LNCAP (cell line): ENCODE measurements at regions not wholly inside any gene's neighbourhood (a gene's known extent, or its start where the extent isn't known, plus 50 kb on each side); places are given as distances from the start of the nearest gene placed in this dataset.

Experiments used
- TF ChIP-seq, protein P1 (sequence below): fragments of 450-650 bp; IDR thresholded peaks from 2 replicates; pipeline ENCODE4 v1.5.1; 2017; ENCODE audit warnings: mild to moderate bottlenecking

DNA sequence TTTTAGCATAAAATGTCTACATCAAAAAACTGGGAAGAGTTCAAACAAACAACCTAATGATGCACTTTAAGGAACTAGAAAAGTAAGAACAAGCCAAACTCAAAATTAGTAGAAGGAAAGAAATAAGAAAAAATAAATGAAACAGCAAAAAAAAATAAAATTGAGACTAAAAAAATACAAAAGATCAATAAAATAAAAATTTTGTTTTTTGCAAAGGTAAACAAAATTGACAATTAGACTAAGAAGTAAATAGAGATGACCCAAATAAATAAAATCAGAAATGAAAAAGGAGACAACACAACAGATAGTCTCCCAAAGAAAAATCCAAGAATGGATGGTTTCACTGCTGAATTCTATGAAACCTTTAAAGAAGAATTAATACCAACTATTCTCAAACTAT is 89.6 kb upstream of the MME start:
- TF ChIP-seq, protein P1, sequence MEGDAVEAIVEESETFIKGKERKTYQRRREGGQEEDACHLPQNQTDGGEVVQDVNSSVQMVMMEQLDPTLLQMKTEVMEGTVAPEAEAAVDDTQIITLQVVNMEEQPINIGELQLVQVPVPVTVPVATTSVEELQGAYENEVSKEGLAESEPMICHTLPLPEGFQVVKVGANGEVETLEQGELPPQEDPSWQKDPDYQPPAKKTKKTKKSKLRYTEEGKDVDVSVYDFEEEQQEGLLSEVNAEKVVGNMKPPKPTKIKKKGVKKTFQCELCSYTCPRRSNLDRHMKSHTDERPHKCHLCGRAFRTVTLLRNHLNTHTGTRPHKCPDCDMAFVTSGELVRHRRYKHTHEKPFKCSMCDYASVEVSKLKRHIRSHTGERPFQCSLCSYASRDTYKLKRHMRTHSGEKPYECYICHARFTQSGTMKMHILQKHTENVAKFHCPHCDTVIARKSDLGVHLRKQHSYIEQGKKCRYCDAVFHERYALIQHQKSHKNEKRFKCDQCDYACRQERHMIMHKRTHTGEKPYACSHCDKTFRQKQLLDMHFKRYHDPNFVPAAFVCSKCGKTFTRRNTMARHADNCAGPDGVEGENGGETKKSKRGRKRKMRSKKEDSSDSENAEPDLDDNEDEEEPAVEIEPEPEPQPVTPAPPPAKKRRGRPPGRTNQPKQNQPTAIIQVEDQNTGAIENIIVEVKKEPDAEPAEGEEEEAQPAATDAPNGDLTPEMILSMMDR: no peak

DNA sequence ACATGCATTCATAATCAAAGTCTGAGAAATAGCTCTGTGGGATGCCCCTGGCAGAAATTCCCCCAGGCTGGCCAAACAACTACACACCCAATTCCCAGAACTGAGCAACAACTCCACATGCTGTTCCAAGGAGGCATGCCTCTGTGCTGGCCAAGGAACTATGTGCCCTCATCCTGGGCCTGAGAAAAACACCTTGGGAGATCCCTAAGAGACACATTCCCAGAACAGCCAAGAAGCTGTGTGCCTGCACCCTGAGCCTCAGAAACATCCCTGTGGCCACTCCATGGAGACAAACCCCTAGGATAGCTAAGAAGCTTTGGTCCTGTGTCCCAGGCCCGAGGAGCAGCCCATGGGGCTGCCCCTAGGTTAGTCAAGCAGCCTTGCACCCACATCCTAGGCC is 92.3 kb upstream of the MME start:
- TF ChIP-seq, protein P1: no peak

DNA sequence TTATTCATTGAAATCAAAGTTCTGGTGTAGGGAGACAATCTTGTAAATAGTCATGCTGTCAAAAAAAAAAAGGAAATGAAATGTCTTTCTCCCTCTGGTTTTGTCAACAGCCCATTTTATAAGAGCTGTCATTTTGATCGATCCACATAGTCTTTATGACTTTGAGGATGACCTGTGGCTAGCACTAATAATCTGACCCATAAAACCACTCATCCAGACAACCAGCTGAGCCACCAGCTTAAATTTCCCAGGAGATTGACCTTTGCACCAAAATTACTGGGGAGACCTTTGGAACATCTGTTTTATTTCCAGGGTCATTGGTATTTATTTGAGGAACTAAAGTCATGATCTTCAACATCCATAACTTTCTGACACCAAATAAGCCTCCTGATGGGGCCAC is 98.5 kb upstream of the MME start:
- TF ChIP-seq, protein P1: no peak

DNA sequence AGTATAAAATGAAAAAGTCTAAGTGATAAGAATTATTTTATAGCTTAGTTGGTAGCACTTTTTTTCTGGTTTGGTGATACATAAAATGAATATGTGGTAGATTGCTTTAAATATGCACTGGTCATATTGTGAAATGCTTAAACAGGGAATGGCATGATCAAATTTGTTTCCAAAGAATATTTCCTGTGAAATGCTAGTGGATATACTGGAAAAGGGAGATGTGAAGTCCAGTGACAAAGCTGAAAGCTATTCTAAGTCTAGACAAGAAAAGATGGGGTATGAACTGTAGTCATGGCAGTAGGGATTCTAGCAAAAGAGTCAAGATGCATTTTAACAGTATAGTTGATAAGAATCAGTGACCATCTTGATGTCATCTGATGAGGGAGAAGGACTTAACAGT is 98.9 kb upstream of the MME start:
- TF ChIP-seq, protein P1: no peak

DNA sequence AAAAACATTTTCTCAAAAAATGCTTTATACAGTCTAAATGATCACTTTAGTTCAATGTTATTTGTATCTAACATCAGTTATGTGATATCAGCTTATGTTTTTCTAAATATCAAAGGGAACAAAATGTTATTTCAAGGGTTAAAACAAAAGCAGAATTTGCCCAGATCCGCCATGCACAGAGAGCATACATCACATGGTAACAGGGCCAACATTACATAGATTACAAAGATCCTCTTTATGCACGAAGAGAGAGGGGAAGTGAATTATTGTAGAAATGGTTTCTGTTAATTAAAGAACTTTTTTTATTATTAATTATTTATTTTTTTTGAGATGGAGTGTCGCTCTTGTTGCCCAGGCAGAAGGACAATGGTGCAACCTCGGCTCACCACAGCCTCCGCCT is 100.8 kb upstream of the MME start:
- TF ChIP-seq, protein P1: no peak

DNA sequence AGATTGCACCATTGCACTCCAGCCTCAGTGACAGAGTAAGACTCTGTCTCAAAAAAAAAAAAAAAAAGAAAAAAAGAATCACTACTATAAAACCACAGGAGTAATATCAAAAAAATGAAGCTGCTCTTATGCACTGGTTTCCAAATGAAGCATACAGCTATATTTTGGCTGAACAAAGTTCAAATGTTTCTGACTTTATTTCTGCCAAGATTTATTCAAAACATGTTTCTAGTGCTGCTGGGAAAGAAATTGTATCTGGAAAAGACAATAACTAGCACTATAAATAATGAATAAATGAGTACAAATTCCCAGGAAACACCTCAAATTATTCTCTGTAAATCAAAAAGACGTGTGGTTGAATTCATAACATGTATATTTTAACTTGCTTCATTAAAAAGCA is 102.5 kb upstream of the MME start:
- TF ChIP-seq, protein P1: no peak

DNA sequence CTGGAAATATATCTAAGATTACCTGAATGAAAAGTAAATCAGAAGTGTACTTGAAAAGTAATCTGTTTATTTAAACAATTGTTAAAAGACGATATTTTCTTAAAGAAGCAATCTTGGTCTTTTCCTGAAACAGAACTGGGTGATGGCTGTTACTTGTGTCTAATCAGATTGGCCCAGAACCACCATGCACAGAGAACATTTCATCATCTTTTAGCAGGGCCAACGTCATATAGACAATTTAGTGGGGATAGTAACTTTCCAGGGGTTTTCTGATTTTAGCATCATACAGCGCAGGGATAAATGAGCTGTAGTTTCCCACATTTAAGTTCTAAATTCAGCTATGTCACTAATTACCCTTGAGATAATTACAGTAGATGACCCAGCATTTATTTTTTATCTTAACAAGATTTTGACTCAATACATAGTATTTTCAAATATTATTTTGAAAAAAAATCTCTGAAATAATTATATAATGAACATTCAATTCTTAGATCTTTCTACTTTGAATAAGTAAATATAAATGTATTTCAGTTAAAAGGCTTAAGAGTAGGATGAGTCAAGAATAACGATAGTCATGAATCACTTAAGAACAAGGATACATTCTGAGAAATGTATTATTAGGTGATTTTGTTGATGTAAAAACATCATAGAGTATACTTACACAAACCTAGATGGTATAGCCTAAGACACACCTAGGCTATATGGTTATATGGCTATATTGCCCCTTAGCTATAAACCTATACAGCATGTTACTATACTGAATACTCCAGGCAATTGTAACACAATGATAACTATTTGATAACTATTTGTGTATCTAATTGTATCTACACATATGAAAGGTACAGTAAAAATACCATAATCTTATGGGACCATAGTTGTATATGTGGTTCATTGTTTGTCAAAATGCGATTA is 103.8 kb upstream of the MME start:
- TF ChIP-seq, protein P1: no peak
